RKO (cell line): ENCODE measurements at regions not wholly inside any gene's neighbourhood (a gene's known extent, or its start where the extent isn't known, plus 50 kb on each side); places are given as distances from the start of the nearest gene placed in this dataset.

Experiments used
- DNase-seq: peaks from one replicate; pipeline ENCODE4 v3.0.0-alpha.2; 2016; ENCODE audit warnings: low spot score

- DNase-seq = no peak
These were observed 244.6 kb downstream of the NR4A2 start for GRCh38 chr2:156087875-156088274.

- DNase-seq = no peak
These were observed 248.6 kb downstream of the NR4A2 start for GRCh38 chr2:156083763-156084493.

GRCh38 chr2:156079845-156080244 lies 252.7 kb downstream of the NR4A2 start:
- DNase-seq = no peak

- no peak for DNase-seq
These were observed 255.3 kb downstream of the NR4A2 start for GRCh38 chr2:156077041-156077742.

GRCh38 chr2:156065912-156066311 lies 266.6 kb downstream of the NR4A2 start:
- DNase-seq = peak; percentile 8

- DNase-seq = no peak
These were observed 268.0 kb downstream of the NR4A2 start for GRCh38 chr2:156064540-156064939.

GRCh38 chr2:156057647-156058046 lies 274.9 kb downstream of the NR4A2 start:
- DNase-seq = no peak

GRCh38 chr2:156054983-156055382 lies 277.5 kb downstream of the NR4A2 start:
- DNase-seq = no peak

GRCh38 chr2:156046900-156047299 lies 285.6 kb downstream of the NR4A2 start:
- DNase-seq = no peak

- no peak for DNase-seq
These were observed 289.6 kb downstream of the NR4A2 start for GRCh38 chr2:156042895-156043294.

GRCh38 chr2:156038021-156038420 lies 294.5 kb downstream of the NR4A2 start:
- no peak for DNase-seq

GRCh38 chr2:156037482-156037881 lies 295.0 kb downstream of the NR4A2 start:
- no peak for DNase-seq

- DNase-seq = no peak
These were observed 301.4 kb downstream of the NR4A2 start for GRCh38 chr2:156031121-156031520.

GRCh38 chr2:156023229-156023869 lies 309.2 kb downstream of the NR4A2 start:
- DNase-seq = no peak

GRCh38 chr2:156021146-156022040 lies 311.1 kb downstream of the NR4A2 start:
- no peak for DNase-seq

- no peak for DNase-seq
These were observed 313.2 kb downstream of the NR4A2 start for GRCh38 chr2:156019341-156019740.

GRCh38 chr2:156017341-156017885 lies 315.1 kb downstream of the NR4A2 start:
- no peak for DNase-seq

- no peak for DNase-seq
These were observed 323.2 kb downstream of the NR4A2 start for GRCh38 chr2:156009293-156009692.

GRCh38 chr2:156006721-156007618 lies 325.6 kb downstream of the NR4A2 start:
- DNase-seq = no peak

GRCh38 chr2:156005999-156006712 lies 326.4 kb downstream of the NR4A2 start:
- peak; percentile 26 for DNase-seq
